ENCODE measurements at regions not wholly inside any gene's neighbourhood (a gene's known extent, or its start where the extent isn't known, plus 50 kb on each side); places are given as distances from the start of the nearest gene placed in this dataset.
A peak's percentile ranks its signal among the peaks of the same experiment; 100 is the strongest.

GRCh38 chr4:6523251-6523650 is 50.8 kb upstream of the PPP2R2C start:
- WGBS, 10 experiments = 10 to 85% (median 60%) methylated on average over 1 to 8 of the region's 9 CpGs; no CpG with 5 or more reads in 4 of the 10 experiments

DNA sequence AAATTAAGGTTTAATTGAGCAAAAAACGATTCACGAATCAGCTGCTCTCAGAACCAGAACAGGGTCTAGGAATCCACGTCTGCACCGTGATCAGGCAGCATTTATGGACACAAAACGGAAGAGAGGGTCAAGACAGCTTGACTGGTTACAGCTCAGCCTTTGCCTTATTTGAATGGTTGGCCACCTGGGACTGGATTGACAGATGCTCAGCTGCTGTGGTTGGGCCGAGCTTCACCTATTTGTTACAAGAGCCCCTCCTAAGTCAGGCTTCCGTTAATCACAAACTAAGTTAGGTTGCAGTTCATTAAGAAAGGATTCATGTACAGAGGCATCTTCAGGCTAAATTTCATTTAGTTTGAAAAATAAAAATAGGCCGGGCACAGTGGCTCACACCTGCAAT is 50.6 kb upstream of the MAN2B2 start:
- in situ Hi-C loops (cut with MboI; ENCODE audit: low pct_unique_long_range_greater_than_20kb in 2 of 9, low sequenced_read_pairs in 9 of 9, unreplicated experiment in 9 of 9) = no loop called here
- Histone ChIP-seq H3K4me1 (replicated peaks in 1 of 2) (peaks cover 16 to 24% of the 10 kb centered on the region in 2 donors), H3K4me3 (no peak overlapping the region), H3K27ac (peak overlapping the region in 1 of 2 donors; percentile 56)
- whole genome bisulfite sequencing, 10 experiments = 0 to 100% (median 69%) methylated on average over 1 to 7 of the region's 8 CpGs; no CpG with 5 or more reads in 2 of the 10 experiments
- peak in 2 of 8 experiments; percentile 25 to 33 for ATAC-seq (replicated peaks in 6 of 8)

More at GRCh38 chr4:6523251-6523650, 50.8 kb upstream of the PPP2R2C start:
- in situ Hi-C loops (cut with MboI; ENCODE audit: low pct_unique_long_range_greater_than_20kb in 2 of 9, low sequenced_read_pairs in 9 of 9, unreplicated experiment in 9 of 9) = no loop called here
- Histone ChIP-seq H3K4me3 (no peak overlapping the region), H3K27ac (no peak overlapping the region), H3K4me1 (replicated peaks in 1 of 2) (peaks cover 13 to 20% of the 10 kb centered on the region in 2 donors)
- peak in 2 of 8 experiments; percentile 64 to 71 for ATAC-seq (replicated peaks in 6 of 8)
